NCI-H146 treated with DMSO at 0.1 percent for 48 hours (cell line): ENCODE measurements at regions not wholly inside any gene's neighbourhood (a gene's known extent, or its start where the extent isn't known, plus 50 kb on each side); places are given as distances from the start of the nearest gene placed in this dataset.

Experiments
- DNase-seq: peaks from one replicate; lab custom pipeline; 2025; ENCODE audit not compliant: unreplicated experiment; lab: John Stamatoyannopoulos, UW

GRCh38 chr2:146666340-146666739 lies 1178.5 kb upstream of the ACVR2A start:
- no peak for DNase-seq

GRCh38 chr2:146665800-146666199 lies 1179.0 kb upstream of the ACVR2A start:
- DNase-seq: no peak

GRCh38 chr2:146661473-146662096 lies 1183.2 kb upstream of the ACVR2A start:
- peak; percentile 14 for DNase-seq

GRCh38 chr2:146659976-146660375 lies 1184.9 kb upstream of the ACVR2A start:
- DNase-seq: no peak

GRCh38 chr2:146652311-146652710 lies 1192.5 kb upstream of the ACVR2A start:
- DNase-seq: no peak

- DNase-seq: no peak
Measured at GRCh38 chr2:146651361-146651760, 1193.5 kb upstream of the ACVR2A start.

- no peak for DNase-seq
Measured at GRCh38 chr2:146642066-146642465, 1202.8 kb upstream of the ACVR2A start.

- no peak for DNase-seq
Measured at GRCh38 chr2:146634230-146635097, 1210.4 kb upstream of the ACVR2A start.

GRCh38 chr2:146633159-146633558 lies 1211.7 kb upstream of the ACVR2A start:
- DNase-seq: no peak

- no peak for DNase-seq
Measured at GRCh38 chr2:146632707-146633106, 1212.1 kb upstream of the ACVR2A start.

- no peak for DNase-seq
Measured at GRCh38 chr2:146624430-146625160, 1220.2 kb upstream of the ACVR2A start.

- no peak for DNase-seq
Measured at GRCh38 chr2:146623771-146624170, 1221.1 kb upstream of the ACVR2A start.

GRCh38 chr2:146621656-146622055 lies 1223.2 kb upstream of the ACVR2A start:
- DNase-seq: no peak

- DNase-seq: peak; percentile 48
Measured at GRCh38 chr2:146615778-146616177, 1229.1 kb upstream of the ACVR2A start.

- DNase-seq: no peak
Measured at GRCh38 chr2:146608490-146608889, 1236.3 kb upstream of the ACVR2A start.

GRCh38 chr2:146604521-146604920 lies 1240.3 kb upstream of the ACVR2A start:
- no peak for DNase-seq

GRCh38 chr2:146602856-146603255 lies 1242.0 kb upstream of the ACVR2A start:
- DNase-seq: no peak

GRCh38 chr2:146602383-146602782 lies 1242.4 kb upstream of the ACVR2A start:
- DNase-seq: no peak

- no peak for DNase-seq
Measured at GRCh38 chr2:146598791-146599190, 1246.0 kb upstream of the ACVR2A start.

GRCh38 chr2:146597291-146597690 lies 1247.5 kb upstream of the ACVR2A start:
- no peak for DNase-seq

GRCh38 chr2:146591908-146592307 lies 1252.9 kb upstream of the ACVR2A start:
- no peak for DNase-seq

GRCh38 chr2:146587291-146587713 lies 1257.5 kb upstream of the ACVR2A start:
- no peak for DNase-seq
